SK-MEL-5 (cell line): ENCODE measurements at regions not wholly inside any gene's neighbourhood (a gene's known extent, or its start where the extent isn't known, plus 50 kb on each side); places are given as distances from the start of the nearest gene placed in this dataset.
"Not testable (repeated sequence)": the region's sequence is repeated elsewhere in the genome, so short reads cannot be mapped to it uniquely, and the experiment has no call there.

ENCODE experiments used
- DNase-seq: peaks from one replicate; pipeline ENCODE4 v3.0.0-alpha.2; 2016; ENCODE audit warnings: low read depth, low spot score
- in situ Hi-C: cut with HindIII; loops from 2 replicates; pipeline ENCODE4 v1.10.0; 2016; ENCODE audit warnings: low sequenced_read_pairs, high pct_unique_total_duplicates, low pct_unique_long_range_greater_than_20kb

DNA sequence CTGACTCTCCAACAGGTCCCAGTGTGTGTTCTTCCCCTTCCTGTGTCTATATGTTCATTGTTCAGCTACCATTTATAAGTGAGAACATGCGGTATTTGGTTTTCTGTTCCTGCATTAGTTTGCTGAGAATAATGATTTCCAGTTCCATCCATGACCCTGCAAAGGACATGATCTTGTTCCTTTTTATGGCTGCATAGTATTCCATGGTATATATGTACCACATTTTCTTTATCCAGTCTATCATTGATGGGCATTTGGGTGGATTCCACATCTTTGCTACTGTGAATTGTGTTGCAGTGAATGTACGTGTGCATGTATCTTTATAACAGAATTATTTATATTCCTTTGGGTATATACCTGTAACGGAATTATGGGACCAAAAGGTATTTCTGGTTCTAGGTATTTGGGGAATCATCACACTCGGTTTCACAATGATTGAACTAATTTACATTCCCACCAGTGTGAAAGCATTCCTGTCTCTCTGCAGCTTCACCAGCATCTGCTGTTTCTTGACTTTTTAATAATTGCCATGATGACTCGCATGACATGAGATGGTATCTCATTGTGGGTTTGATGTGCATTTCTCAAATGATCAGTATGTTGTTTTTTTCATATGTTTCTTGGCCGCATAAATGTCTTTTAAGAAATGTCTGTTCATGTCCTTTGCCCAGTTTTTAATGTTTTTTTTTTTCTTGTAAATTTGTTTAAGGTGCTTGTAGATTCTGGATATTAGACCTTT, 60.2 kb downstream of the LSMEM1 start:
- in situ Hi-C loops = no loop called here
- DNase-seq = no peak

DNA sequence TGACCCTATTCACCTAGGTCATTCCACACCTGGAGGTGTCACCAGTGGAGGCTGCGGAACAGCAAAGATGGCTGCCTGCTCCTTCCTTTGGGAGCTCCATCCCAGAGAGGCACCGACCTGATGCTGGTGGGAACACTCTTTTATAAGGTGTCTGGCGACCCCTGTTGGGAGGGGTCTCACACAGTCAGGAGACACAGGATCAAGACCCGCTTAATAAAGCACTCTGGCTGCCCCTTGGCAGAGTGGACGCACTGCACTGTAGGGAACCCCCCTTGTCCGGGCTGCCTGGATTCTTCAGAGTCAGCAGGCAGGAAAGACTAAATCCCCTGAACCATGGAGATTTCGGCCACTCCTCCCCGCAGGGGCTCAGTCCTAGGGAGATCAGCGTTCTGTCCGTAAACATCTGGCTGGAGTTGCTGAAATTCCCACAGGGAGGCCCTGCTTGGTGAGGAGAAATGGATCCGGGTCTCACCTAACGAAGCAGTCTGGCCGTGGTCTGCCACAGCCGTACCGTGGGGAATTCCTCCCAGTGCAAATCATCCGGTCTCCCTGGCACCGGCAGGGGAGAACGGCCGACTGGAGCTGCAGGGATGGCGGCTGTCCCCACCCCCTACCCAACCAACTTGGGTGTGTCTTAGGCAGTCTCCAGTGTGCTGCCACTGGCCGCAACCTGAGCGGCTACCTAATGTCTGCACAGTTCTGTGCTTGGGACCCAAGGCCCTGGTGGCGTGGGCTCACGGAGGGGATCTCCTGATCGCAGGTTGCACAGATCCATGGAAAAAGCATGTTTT, 66.1 kb downstream of the LSMEM1 start:
- peak; percentile 59 for DNase-seq
- in situ Hi-C loops = no loop called here

DNA sequence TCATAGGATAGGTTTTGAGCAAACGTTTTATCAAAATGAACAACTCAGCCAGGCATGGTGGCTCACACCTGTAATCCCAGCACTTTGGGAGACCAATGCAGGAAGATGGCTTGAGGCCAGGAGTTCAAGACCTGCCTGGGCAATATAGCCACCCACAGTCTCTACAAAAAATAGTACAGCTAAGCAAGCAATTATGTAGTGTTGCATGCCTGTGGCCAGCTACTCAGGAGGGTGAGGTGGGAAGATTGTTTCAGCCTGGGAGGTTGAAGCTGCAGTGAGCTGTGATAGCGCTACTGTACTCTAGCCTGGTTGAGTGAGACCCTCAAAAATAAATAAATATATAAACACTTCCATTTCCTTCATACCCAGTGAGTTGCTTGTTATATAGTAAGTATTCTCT, 67.1 kb downstream of the LSMEM1 start:
- in situ Hi-C loops = no loop called here
- DNase-seq = no peak

DNA sequence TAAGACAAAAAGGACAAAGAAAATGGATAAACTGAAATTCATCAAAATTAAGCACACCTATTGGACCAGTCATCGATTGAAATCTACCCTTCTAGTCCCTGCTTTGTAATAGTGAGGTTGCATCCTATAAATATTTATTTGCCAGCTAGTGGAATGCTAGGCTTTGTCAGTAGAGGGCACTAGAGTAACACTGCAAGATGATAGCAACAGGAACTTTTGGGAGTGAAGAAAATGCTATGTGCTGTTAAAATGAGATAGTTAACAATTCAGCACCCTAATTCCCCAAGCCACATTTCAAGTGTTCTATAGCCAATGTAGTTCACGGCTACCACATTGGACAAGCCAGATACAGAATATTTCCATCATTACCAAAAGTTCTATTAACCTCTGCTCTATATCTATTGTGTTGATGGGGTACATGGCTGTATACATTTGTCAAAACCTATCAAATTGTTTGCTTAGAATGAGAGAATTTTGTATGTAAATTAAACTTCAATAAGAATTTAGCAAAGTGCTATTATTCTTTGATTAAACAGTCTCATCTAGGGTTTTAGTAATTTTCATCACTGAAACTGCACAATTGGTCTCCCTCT, 69.8 kb downstream of the LSMEM1 start:
- peak; percentile 87 for DNase-seq
- in situ Hi-C loops = no loop called here

DNA sequence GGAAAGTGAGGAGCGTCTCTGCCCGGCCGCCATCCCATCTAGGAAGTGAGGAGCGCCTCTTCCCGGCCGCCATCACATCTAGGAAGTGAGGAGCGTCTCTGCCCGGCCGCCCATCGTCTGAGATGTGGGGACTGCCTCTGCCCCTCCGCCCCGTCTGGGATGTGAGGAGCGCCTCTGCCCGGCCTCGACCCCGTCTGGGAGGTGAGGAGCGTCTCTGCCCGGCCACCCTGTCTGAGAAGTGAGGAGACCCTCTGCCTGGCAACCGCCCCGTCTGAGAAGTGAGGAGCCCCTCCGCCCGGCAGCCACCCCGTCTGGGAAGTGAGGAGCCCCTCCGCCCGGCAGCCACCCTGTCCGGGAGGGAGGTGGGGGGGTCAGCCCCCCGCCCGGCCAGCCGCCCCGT, 70.7 kb downstream of the LSMEM1 start:
- in situ Hi-C loops, DNase-seq: not testable (repeated sequence)

DNA sequence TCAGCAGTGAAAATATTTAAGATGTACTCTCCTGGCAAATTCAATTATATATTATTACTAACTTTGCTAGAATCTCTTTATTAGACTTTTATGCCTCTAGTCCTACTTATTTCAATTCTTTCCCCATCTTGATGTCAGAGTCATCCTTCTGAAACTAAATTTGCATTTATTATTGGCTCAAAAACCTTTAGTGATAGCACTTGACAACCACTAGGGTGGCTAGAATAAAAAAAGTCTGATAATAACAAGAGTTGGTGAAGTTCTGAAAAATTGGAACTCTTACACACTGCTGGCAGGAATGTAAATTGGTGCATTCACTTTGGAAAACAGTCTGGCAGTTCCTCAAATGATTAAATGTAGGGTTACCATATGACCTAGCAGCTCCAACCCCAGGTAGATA, 73.8 kb downstream of the LSMEM1 start:
- no peak for DNase-seq
- in situ Hi-C loops = no loop called here

DNA sequence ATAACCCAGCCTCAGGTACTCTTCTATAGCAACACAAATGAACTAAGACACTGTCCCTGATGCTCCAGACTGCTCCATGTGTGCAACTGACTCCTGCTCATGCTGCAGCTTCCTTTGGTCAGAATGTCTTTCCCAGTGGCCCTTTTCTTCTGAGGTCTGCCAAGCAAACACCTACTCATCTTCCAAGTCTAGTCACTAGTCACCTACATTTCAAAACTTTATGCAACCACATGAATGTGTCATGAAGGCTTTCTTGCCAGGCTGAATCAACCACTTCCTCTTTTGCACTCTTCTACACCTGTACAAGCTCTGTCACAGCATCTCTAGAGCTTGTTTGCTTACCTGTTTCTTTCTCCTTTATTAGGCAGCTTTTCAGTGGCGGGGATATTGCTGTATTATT, 75.8 kb downstream of the LSMEM1 start:
- DNase-seq = no peak
- in situ Hi-C loops = no loop called here

DNA sequence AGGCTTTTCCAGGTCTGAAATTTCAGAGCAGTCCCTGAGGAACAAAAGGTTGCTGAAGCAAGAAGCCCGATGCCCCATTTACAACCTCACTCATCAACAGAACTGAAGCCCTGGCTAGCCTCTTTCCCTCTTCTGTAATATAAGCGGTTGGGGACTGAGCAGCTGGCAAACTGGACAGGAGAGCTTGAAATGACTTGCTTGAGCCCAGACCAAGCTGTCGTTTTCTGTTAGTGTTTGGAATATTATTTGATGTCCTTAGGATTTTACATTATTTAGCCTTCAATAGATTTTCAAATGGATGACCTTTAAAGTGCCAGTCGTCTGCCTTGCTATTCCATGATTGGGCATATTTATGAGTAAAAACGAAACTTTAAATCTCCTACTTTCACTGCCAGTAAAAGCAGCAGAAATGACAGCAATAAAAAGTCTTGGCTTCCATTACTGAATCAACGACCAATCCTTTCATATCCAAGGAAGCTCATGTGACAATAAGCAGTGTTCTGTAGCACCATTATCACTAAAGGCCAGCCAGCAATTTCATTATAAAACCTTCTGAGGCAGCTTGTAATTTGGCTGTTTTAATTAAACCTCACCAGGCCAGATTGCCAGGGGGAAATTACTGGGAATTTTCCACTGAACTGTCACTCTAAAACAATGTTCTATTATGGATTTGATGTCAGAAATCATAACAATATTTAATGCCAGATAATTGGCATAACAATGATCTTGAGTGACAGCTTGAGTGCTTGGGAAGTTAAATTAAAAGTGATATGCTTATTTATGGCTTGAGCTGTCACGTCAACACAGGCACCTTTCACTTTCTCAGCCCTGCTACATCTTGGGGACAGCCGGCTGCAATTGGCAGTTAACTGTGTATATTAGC, 85.9 kb downstream of the LSMEM1 start:
- in situ Hi-C loops = no loop called here
- peak; percentile 40 for DNase-seq

DNA sequence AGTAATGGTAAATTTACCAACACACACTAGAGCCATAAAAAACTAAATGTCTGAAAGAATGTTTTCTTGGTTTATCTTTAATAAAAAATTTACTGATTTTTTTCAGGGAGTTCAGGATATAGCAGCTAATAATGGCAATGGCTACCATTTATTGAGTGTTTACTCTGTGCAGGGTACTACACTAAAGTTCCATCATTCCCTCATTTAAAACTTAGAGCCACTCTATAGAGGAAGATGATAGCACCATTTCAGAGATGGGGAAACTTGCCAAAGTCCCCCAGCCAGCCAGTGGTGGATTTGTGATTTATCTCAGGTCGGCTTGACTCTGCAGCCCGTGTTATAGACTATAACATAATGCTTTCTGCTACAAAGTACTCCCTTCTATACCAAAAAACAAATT, 86.6 kb downstream of the LSMEM1 start:
- DNase-seq = no peak
- in situ Hi-C loops = no loop called here

DNA sequence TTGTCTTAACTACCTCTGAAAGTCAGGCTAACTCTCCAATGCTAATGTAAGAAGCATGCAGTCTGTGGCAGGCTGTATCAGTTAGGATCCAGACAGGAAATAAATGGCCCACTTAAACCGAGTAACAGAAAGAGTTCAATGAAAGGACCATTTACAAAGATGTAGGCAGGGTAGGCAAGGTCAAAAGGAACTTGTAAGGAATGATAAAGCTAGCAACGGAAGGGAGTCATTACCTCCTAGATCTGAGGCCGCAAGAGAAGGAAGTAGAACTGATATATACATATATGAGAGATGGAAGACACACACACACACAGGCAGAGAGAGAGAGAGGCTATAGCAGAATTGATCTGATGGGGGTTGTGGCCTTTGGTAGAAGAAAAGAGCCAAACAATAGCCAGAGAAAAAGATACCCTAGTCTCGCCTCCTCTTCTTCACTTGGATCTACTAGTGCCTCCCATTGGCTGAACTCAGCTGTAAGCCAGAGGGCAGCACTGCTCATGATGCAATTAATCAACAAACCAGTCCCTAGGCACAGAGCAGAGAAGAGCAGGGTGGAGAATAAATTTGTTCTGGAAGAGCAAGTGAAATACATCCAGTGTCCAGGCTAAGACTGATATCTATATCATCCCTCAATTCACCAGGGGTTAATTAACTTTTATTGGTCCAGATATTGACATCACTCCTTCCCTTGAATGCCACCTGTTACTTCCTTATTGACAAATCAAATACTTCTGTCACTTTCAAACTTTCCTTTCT, 91.2 kb downstream of the LSMEM1 start:
- in situ Hi-C loops = no loop called here
- peak; percentile 45 for DNase-seq

DNA sequence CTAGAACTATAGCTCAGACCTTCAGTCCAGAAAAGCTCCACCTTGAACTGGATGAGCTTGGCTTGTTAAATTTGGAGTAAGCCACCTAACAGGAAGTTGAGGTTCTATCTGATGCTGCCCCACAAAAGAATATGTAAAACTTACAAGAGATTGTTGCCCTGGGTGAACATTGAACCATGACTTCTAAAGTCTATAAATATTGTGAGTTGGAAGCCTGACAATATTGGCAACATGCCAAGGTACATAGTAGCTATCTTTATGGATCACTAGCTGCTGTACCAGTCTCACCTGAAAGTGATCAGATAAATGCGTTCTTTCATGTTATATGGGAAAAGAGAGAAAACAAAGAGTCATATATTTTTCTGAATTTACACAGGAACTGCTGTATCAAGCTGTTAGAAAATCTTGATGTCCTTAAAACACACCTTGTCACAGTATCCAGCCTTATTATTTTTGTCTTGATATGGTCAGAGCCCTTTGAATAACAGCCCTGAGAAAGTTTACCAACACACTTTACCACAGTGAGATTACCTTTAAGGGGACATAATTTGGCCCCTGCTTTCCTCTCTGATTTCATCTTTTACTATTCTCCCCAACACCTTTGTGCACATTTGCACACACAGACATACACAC, 92.0 kb downstream of the LSMEM1 start:
- in situ Hi-C loops = no loop called here
- no peak for DNase-seq

DNA sequence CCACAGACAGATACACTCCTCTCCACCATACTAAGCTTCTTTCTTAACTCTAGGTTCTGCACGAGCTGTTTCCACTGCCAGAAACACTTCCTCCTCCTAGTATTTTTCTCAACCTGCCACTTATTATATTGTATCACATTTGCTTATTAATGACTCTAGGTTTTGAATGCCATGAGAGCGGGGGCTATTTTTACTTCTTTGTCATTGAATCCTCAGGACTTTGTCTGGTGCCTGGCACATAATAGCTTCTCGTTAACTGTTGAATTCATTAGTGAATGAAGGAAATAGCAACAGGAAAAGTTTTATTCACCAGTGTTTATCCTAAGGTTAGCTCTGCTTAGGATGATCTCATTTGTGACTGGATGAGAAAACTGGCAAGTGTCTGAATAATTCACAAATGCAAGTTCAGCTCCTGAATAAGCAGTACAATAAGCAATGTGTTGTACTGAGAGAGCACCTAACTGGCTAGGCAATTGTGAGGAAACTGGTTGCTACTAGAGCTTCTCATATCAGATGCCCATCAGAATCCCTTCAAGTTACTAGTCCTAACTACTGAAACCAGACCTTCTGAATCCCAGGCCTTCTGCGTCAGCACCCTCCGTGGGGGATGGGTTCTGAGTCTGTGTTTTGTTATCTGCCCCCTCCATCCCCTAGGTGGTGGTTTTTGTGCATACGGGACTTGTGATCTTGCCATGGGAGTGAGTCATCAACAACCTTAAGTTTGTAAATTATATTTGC, 92.7 kb downstream of the LSMEM1 start:
- DNase-seq = peak; percentile 28
- in situ Hi-C loops = no loop called here

DNA sequence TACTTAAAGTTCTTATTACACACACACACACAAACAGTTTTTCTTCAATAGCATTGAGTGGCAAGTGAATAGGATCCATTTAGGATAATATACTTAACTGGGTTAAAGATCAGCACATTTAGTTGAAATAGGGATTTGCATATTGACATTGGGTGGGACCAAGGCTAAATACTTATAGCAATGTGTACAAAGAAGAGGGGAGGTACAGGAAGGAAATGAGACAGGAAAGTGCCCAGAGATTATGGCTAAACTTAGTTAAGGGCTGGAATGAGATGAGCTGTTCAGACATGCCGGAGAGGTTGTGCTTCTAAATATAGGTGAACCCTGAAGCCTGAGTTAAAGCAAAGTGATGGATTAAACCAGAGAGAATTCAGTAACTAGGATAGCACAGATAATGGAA, 95.1 kb downstream of the LSMEM1 start:
- in situ Hi-C loops = no loop called here
- DNase-seq = no peak

DNA sequence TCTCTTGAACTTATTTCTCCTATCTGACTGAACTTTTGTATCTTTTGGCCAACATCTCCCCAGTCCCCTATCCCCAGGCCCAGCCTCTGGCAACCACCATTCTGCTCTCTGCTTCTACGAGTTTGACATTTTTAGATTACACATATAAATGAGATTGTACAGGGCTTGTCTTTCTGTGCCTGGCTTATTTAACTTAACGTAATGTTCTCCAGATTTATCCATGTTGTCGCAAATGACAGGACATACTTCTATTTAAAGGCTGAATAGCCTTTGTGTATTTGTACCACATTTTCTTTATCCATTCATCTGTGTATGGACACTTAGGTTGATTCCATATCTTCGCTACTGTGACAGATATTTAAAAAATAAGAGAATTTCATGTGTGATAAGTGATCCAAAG, 98.6 kb downstream of the LSMEM1 start:
- in situ Hi-C loops = no loop called here
- no peak for DNase-seq

DNA sequence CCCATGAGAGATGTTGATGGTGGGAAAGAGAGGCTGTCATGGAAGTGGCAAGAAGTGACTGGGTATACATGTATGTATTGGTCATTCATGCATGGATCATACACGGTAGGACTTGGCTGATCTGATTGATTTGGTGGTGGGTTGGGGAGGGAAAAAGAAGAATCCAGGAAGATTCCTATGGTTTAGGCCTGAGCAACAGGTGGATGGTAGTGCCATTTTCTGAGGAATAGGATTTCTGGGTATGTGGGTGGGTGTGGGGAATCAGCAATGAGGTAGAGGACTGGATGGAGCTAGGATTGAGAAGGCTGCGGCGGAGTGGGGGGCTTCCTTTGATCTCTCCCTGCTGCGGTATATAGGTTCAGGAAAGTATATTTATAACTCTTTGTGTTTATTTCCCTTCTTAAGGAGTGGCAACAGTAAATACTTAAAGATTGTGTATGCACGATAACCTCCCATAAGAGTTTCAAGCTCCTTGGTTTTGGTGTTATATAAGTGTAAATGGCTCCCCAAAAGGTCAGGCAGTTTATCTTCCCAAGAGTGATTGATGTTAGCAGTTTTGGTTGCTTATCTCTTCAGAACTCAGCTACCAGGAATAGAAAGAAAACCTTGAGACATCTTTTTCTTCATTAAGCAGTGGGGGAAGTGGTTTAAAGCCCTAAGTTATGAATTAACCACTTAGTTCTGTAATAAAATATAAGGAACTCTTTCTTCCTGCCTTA, 100.1 kb downstream of the LSMEM1 start:
- no peak for DNase-seq
- in situ Hi-C loops = no loop called here

DNA sequence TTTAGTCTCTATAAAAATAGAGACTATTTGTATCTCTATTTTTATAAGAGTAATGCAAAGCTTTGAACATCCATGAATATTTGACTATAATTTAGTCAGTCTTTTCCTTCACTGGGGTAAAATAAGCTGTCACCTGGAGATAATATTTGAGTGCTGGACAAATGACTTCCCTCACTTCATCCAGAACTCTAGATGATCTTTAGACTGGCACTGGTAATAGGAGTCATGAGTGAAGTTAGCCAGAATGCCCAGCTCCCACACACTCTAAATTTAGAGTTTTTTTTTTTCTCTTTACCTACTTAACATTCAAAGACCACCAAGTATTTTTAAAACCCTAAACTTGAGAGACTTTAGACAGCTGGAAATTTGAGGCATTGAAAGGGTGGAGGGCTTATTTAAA, 100.7 kb downstream of the LSMEM1 start:
- in situ Hi-C loops = no loop called here
- DNase-seq = no peak
